Astrocyte (in vitro differentiated cells and primary cell): ENCODE measurements at regions not wholly inside any gene's neighbourhood (a gene's known extent, or its start where the extent isn't known, plus 50 kb on each side); places are given as distances from the start of the nearest gene placed in this dataset.

Experiments
- DNase-seq: peaks from one replicate; pipeline ENCODE4 v3.0.0-alpha.2; 2010; ENCODE audit warnings: low read depth
- FAIRE-seq: peaks from 2 replicates; lab custom pipeline; 2011; peaks lifted over from hg19 to GRCh38; lab: Jason Lieb, UNC
- H2AFZ ChIP-seq: 2 replicates; pipeline ENCODE4 v1.6.0; 2012; ENCODE audit warnings: low read depth, low read length, inconsistent platforms
- H3K27ac ChIP-seq: 2 replicates; pipeline ENCODE4 v1.5.1; 2011; ENCODE audit warnings: low read depth, low read length, inconsistent platforms
- H3K27me3 ChIP-seq: 2 replicates; pipeline ENCODE4 v1.6.0; 2011; ENCODE audit warnings: low read length, inconsistent platforms; ENCODE audit not compliant: insufficient read depth
- H3K36me3 ChIP-seq: 2 replicates; pipeline ENCODE4 v1.5.1; 2011; ENCODE audit warnings: low read length, inconsistent platforms; ENCODE audit not compliant: insufficient read depth
- H3K4me1 ChIP-seq: 2 replicates; pipeline ENCODE4 v1.5.1; 2011; ENCODE audit warnings: low read length, inconsistent platforms; ENCODE audit not compliant: insufficient read depth
- H3K4me2 ChIP-seq: 2 replicates; pipeline ENCODE4 v1.6.0; 2012; ENCODE audit warnings: low read length, inconsistent platforms
- H3K4me3 ChIP-seq: 2 replicates; pipeline ENCODE4 v1.5.1; 2011; ENCODE audit warnings: low read depth, mild to moderate bottlenecking, low read length, inconsistent platforms; ENCODE audit not compliant: insufficient read depth
- H3K79me2 ChIP-seq: 2 replicates; pipeline ENCODE4 v1.6.0; 2012; ENCODE audit warnings: mild to moderate bottlenecking, low read length, inconsistent platforms; ENCODE audit not compliant: insufficient read depth
- H3K9ac ChIP-seq: 2 replicates; pipeline ENCODE4 v1.6.0; 2012; ENCODE audit warnings: mild to moderate bottlenecking, low read length, inconsistent platforms
- H3K9me3 ChIP-seq: 2 replicates; pipeline ENCODE4 v1.5.1; 2012; ENCODE audit warnings: low read depth, mild to moderate bottlenecking, low read length, inconsistent platforms; ENCODE audit not compliant: insufficient read depth
- H4K20me1 ChIP-seq: 2 replicates; pipeline ENCODE4 v1.6.0; 2012; ENCODE audit warnings: low read length, inconsistent platforms; ENCODE audit not compliant: insufficient read depth
- H3K27ac Mint-ChIP-seq: one replicate; pipeline ENCODE4 v1.8.0; 2021; ENCODE audit warnings: mild to moderate bottlenecking, mixed read lengths; ENCODE audit not compliant: unreplicated experiment
- H3K27me3 Mint-ChIP-seq: one replicate; pipeline ENCODE4 v1.8.0; 2021; ENCODE audit warnings: low read depth, mixed read lengths; ENCODE audit not compliant: unreplicated experiment
- H3K36me3 Mint-ChIP-seq: one replicate; pipeline ENCODE4 v1.8.0; 2021; ENCODE audit warnings: low read depth, mixed read lengths; ENCODE audit not compliant: unreplicated experiment
- H3K4me1 Mint-ChIP-seq: one replicate; pipeline ENCODE4 v1.8.0; 2021; ENCODE audit warnings: low read depth, mixed read lengths; ENCODE audit not compliant: unreplicated experiment
- H3K4me3 Mint-ChIP-seq: one replicate; pipeline ENCODE4 v1.8.0; 2021; ENCODE audit warnings: mild to moderate bottlenecking, moderate library complexity, mixed read lengths; ENCODE audit not compliant: unreplicated experiment
- H3K9me3 Mint-ChIP-seq: one replicate; pipeline ENCODE4 v1.8.0; 2021; ENCODE audit warnings: mild to moderate bottlenecking, mixed read lengths; ENCODE audit not compliant: unreplicated experiment
- EZH2 ChIP-seq: IDR thresholded peaks from 2 replicates; pipeline ENCODE4 v1.6.1; 2012; ENCODE audit warnings: mild to moderate bottlenecking, low read length, inconsistent platforms; ENCODE audit not compliant: insufficient read depth
- TF ChIP-seq, protein P1 (sequence below): IDR thresholded peaks from 2 replicates; pipeline ENCODE4 v1.5.1; 2011; ENCODE audit warnings: low read depth, mild to moderate bottlenecking, inconsistent platforms, low read length, moderate library complexity; ENCODE audit not compliant: insufficient read depth

GRCh38 chr2:128402911-128403670 is 84.4 kb upstream of the HS6ST1 start:
- H3K27me3 Mint-ChIP-seq: peaks cover 33% of the 10 kb centered on the region
- Histone ChIP-seq H3K4me1 (peaks cover 2% of the 10 kb centered on the region), H3K36me3 (no peaks in the 10 kb centered on the region), H2AFZ (no peak overlapping the region), H3K9ac (no peak overlapping the region), H3K9me3 (no peaks in the 10 kb centered on the region), H3K4me2 (no peak overlapping the region), H3K27ac (no peak overlapping the region), H3K79me2 (no peaks in the 10 kb centered on the region), H4K20me1 (no peaks in the 10 kb centered on the region), H3K27me3 (no peaks in the 10 kb centered on the region), H3K4me3 (no peak overlapping the region)
- peaks cover 5% of the 10 kb centered on the region for H3K4me1 Mint-ChIP-seq
- no peak overlapping the region for H3K4me3 Mint-ChIP-seq
- DNase-seq: no peak
- H3K9me3 Mint-ChIP-seq: peaks cover 10% of the 10 kb centered on the region
- no peaks in the 10 kb centered on the region for H3K36me3 Mint-ChIP-seq
- FAIRE-seq: no peak
- no peak for TF ChIP-seq EZH2
- TF ChIP-seq, protein P1, sequence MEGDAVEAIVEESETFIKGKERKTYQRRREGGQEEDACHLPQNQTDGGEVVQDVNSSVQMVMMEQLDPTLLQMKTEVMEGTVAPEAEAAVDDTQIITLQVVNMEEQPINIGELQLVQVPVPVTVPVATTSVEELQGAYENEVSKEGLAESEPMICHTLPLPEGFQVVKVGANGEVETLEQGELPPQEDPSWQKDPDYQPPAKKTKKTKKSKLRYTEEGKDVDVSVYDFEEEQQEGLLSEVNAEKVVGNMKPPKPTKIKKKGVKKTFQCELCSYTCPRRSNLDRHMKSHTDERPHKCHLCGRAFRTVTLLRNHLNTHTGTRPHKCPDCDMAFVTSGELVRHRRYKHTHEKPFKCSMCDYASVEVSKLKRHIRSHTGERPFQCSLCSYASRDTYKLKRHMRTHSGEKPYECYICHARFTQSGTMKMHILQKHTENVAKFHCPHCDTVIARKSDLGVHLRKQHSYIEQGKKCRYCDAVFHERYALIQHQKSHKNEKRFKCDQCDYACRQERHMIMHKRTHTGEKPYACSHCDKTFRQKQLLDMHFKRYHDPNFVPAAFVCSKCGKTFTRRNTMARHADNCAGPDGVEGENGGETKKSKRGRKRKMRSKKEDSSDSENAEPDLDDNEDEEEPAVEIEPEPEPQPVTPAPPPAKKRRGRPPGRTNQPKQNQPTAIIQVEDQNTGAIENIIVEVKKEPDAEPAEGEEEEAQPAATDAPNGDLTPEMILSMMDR: no peak
- no peak overlapping the region for H3K27ac Mint-ChIP-seq

- Histone ChIP-seq H2AFZ (no peak overlapping the region), H3K27me3 (no peaks in the 10 kb centered on the region), H3K4me3 (no peak overlapping the region), H3K9me3 (no peaks in the 10 kb centered on the region), H4K20me1 (no peaks in the 10 kb centered on the region), H3K27ac (no peak overlapping the region), H3K36me3 (no peaks in the 10 kb centered on the region), H3K9ac (no peak overlapping the region), H3K4me2 (no peak overlapping the region), H3K4me1 (peaks cover 11% of the 10 kb centered on the region), H3K79me2 (no peaks in the 10 kb centered on the region)
- TF ChIP-seq EZH2: no peak
- TF ChIP-seq, protein P1: no peak
- peaks cover 15% of the 10 kb centered on the region for H3K4me1 Mint-ChIP-seq
- H3K27me3 Mint-ChIP-seq: peaks cover 33% of the 10 kb centered on the region
- FAIRE-seq: no peak
- H3K27ac Mint-ChIP-seq: peak overlapping the region; percentile 66
- H3K36me3 Mint-ChIP-seq: no peaks in the 10 kb centered on the region
- peaks cover 10% of the 10 kb centered on the region for H3K9me3 Mint-ChIP-seq
- H3K4me3 Mint-ChIP-seq: no peak overlapping the region
- no peak for DNase-seq
Observed at GRCh38 chr2:128403814-128404708, 85.4 kb upstream of the HS6ST1 start.
